ENCODE measurements at regions not wholly inside any gene's neighbourhood (a gene's known extent, or its start where the extent isn't known, plus 50 kb on each side); places are given as distances from the start of the nearest gene placed in this dataset.

DNA sequence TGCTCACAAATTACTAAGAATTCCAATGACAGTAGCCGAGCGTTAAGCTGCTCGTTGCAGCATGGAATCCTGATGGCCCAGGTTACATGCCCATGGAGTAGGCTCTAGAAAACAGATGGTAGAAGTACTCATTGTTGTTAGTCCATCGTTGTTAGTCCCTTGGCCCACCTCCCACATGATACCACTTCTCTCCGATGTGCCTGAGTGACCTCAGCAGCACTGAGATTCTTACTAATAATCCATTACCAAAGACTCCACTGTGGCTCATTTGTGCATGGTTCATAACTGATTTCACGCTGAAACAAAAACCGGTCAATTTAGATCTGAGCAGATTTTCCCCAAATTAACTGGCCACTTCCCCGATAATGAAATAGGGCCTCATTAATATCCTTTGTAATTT lies 772.3 kb upstream of the CXADR start:
- H3K27ac ChIP-seq = no peak overlapping the region
- no peak for TF ChIP-seq POLR2A (IDR thresholded peaks at IDR 0.05)
- TF ChIP-seq, protein P1, sequence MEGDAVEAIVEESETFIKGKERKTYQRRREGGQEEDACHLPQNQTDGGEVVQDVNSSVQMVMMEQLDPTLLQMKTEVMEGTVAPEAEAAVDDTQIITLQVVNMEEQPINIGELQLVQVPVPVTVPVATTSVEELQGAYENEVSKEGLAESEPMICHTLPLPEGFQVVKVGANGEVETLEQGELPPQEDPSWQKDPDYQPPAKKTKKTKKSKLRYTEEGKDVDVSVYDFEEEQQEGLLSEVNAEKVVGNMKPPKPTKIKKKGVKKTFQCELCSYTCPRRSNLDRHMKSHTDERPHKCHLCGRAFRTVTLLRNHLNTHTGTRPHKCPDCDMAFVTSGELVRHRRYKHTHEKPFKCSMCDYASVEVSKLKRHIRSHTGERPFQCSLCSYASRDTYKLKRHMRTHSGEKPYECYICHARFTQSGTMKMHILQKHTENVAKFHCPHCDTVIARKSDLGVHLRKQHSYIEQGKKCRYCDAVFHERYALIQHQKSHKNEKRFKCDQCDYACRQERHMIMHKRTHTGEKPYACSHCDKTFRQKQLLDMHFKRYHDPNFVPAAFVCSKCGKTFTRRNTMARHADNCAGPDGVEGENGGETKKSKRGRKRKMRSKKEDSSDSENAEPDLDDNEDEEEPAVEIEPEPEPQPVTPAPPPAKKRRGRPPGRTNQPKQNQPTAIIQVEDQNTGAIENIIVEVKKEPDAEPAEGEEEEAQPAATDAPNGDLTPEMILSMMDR (IDR thresholded peaks at IDR 0.05 in 4 of 5, conservative IDR thresholded peaks at IDR 0.05 in 1 of 5) = no peak
- no peaks in the 10 kb centered on the region for H3K9me3 ChIP-seq
- H3K27me3 ChIP-seq = no peaks in the 10 kb centered on the region
- DNase-seq (no peak), ATAC-seq (no peak)
- H3K4me3 ChIP-seq = no peak overlapping the region
- in situ Hi-C loops (cut with MboI; ENCODE audit: low sequenced_read_pairs in 4 of 4) = no loop called here
- no peaks in the 10 kb centered on the region for H3K36me3 ChIP-seq
- intact Hi-C loops (cut with DNase I; ENCODE audit: low total_unique reads) = no loop called here
- H3K4me1 ChIP-seq = no peaks in the 10 kb centered on the region

GRCh38 chr21:16741141-16741665 lies 771.6 kb upstream of the CXADR start:
- no peak for DNase-seq

DNA sequence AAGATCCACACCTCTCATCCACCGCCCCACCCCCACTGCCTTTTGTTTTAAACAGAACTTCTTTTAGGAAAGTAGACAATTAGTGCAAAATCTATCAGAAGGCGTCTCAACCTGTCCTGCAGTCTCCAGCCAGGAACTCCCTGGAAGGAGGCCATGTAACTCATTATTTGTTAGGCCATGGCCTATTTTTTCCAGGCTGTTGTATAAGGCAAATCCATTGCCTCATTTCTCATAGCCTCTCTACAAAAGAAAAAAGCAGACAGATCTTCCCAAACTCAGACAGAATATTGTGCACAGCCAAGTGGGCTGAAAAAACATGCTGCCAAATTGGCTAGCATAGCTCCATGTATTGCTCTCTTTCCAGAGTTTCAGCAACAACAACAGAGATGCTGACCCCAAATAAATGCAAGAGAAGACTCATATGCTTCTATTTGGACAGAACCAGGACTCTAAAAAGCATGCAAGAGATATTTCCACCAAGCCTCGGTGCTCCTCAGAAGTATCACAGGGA lies 770.7 kb upstream of the CXADR start:
- in situ Hi-C loops (cut with MboI; ENCODE audit: low sequenced_read_pairs in 4 of 4) = no loop called here
- DNase-seq (no peak), ATAC-seq (no peak)
- no peaks in the 10 kb centered on the region for H3K36me3 ChIP-seq
- TF ChIP-seq, protein P1 (IDR thresholded peaks at IDR 0.05 in 4 of 5, conservative IDR thresholded peaks at IDR 0.05 in 1 of 5) = no peak
- no peak for TF ChIP-seq POLR2A (IDR thresholded peaks at IDR 0.05)
- no peaks in the 10 kb centered on the region for H3K27me3 ChIP-seq
- H3K9me3 ChIP-seq = no peaks in the 10 kb centered on the region
- intact Hi-C loops (cut with DNase I; ENCODE audit: low total_unique reads) = no loop called here
- H3K4me3 ChIP-seq = no peak overlapping the region
- H3K27ac ChIP-seq = no peak overlapping the region
- H3K4me1 ChIP-seq = no peaks in the 10 kb centered on the region

More at GRCh38 chr21:16741141-16741665, 771.6 kb upstream of the CXADR start:
- in situ Hi-C loops (cut with MboI; ENCODE audit: low sequenced_read_pairs in 4 of 4) = no loop called here
- intact Hi-C loops (cut with DNase I; ENCODE audit: low total_unique reads) = no loop called here
- no peak overlapping the region for H3K4me3 ChIP-seq
- H3K9me3 ChIP-seq = no peaks in the 10 kb centered on the region
- TF ChIP-seq POLR2A (IDR thresholded peaks at IDR 0.05) = no peak
- TF ChIP-seq, protein P1 (IDR thresholded peaks at IDR 0.05 in 4 of 5, conservative IDR thresholded peaks at IDR 0.05 in 1 of 5) = no peak
- H3K27me3 ChIP-seq = no peaks in the 10 kb centered on the region
- H3K27ac ChIP-seq = no peak overlapping the region
- no peak for ATAC-seq
- no peaks in the 10 kb centered on the region for H3K4me1 ChIP-seq
- no peaks in the 10 kb centered on the region for H3K36me3 ChIP-seq

DNA sequence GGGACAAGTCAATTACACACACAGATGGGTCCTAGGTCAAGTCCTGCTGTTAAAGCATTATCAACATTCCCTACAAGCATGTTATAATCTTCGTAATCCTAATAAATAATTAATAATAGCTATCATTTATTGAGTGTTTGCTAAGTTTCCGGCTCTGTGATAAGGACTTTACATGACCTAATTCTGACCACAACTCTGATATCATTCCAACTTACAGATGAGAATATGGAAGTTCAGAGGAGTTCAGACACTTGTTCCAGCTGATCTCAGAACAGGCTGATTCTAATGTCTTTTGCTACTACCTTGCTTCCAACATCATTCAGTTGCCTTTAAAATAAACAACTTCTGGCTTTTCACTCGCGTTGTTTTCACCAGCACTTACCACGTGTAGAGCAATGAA lies 770.1 kb upstream of the CXADR start:
- ATAC-seq (no peak), DNase-seq (no peak)
- TF ChIP-seq, protein P1 (IDR thresholded peaks at IDR 0.05 in 4 of 5, conservative IDR thresholded peaks at IDR 0.05 in 1 of 5) = no peak
- TF ChIP-seq POLR2A (IDR thresholded peaks at IDR 0.05) = no peak
- Histone ChIP-seq H3K27me3 (no peaks in the 10 kb centered on the region), H3K9me3 (no peaks in the 10 kb centered on the region), H3K4me3 (no peak overlapping the region), H3K27ac (no peak overlapping the region), H3K36me3 (no peaks in the 10 kb centered on the region), H3K4me1 (no peaks in the 10 kb centered on the region)
- intact Hi-C loops (cut with DNase I; ENCODE audit: low total_unique reads) = no loop called here
- in situ Hi-C loops (cut with MboI; ENCODE audit: low sequenced_read_pairs in 4 of 4) = no loop called here

DNA sequence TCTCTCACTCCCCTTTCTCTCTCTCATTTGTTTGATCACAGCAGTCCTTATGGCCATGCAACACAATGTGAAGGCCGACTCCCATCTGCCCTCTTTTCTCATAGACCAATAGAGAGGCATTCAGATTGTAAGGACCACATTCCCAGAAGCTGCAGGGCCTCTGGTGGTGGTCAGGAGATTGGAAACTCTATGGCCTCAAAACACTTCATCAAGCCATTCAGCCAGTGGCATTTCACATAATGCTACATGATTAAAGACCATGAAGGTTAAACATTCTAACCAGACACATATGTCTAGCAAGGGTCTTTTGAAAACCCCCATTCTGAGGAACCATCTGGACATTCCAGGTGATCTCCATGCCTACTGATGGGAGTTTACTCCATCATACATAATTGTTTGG lies 769.5 kb upstream of the CXADR start:
- DNase-seq (no peak), ATAC-seq (no peak)
- H3K4me3 ChIP-seq = no peak overlapping the region
- intact Hi-C loops (cut with DNase I; ENCODE audit: low total_unique reads) (no loop called here), in situ Hi-C loops (cut with MboI; ENCODE audit: low sequenced_read_pairs in 4 of 4) (no loop called here)
- TF ChIP-seq, protein P1 (IDR thresholded peaks at IDR 0.05 in 4 of 5, conservative IDR thresholded peaks at IDR 0.05 in 1 of 5) = no peak
- no peak for TF ChIP-seq POLR2A (IDR thresholded peaks at IDR 0.05)
- H3K27ac ChIP-seq = no peak overlapping the region
- H3K9me3 ChIP-seq = no peaks in the 10 kb centered on the region
- H3K36me3 ChIP-seq = no peaks in the 10 kb centered on the region
- no peaks in the 10 kb centered on the region for H3K4me1 ChIP-seq
- no peaks in the 10 kb centered on the region for H3K27me3 ChIP-seq

Measured in gastrocnemius medialis (tissue), 4 donors.